HS-5 (cell line): ENCODE measurements at regions not wholly inside any gene's neighbourhood (a gene's known extent, or its start where the extent isn't known, plus 50 kb on each side); places are given as distances from the start of the nearest gene placed in this dataset.
"Not testable (repeated sequence)": the region's sequence is repeated elsewhere in the genome, so short reads cannot be mapped to it uniquely, and the experiment has no call there.

Source experiments
- DNase-seq: peaks from one replicate; pipeline ENCODE4 v3.0.0-alpha.2; 2012; ENCODE audit warnings: low read depth

GRCh38 chr1:170789063-170789462, 125.1 kb downstream of the PRRX1 start:
- no peak for DNase-seq

GRCh38 chr1:170790175-170790574, 126.2 kb downstream of the PRRX1 start:
- no peak for DNase-seq

GRCh38 chr1:170790651-170791071, 126.7 kb downstream of the PRRX1 start:
- DNase-seq: no peak

GRCh38 chr1:170791941-170792340, 128.0 kb downstream of the PRRX1 start:
- DNase-seq: no peak

- DNase-seq: no peak
These were observed 135.1 kb upstream of the MROH9 start for GRCh38 chr1:170800265-170800664.

- DNase-seq: no peak
These were observed 134.5 kb upstream of the MROH9 start for GRCh38 chr1:170800812-170801211.

- DNase-seq: no peak
These were observed 131.6 kb upstream of the MROH9 start for GRCh38 chr1:170803711-170804110.

GRCh38 chr1:170804419-170804818, 130.9 kb upstream of the MROH9 start:
- no peak for DNase-seq

- no peak for DNase-seq
These were observed 130.5 kb upstream of the MROH9 start for GRCh38 chr1:170804879-170805278.

GRCh38 chr1:170806961-170807360, 128.4 kb upstream of the MROH9 start:
- no peak for DNase-seq

GRCh38 chr1:170807432-170807831, 127.9 kb upstream of the MROH9 start:
- peak; percentile 72 for DNase-seq

- DNase-seq: no peak
These were observed 127.0 kb upstream of the MROH9 start for GRCh38 chr1:170808216-170808885.

- not testable (repeated sequence) for DNase-seq
These were observed 124.3 kb upstream of the MROH9 start for GRCh38 chr1:170811013-170811412.

- no peak for DNase-seq
These were observed 115.6 kb upstream of the MROH9 start for GRCh38 chr1:170819781-170820180.

- no peak for DNase-seq
These were observed 112.2 kb upstream of the MROH9 start for GRCh38 chr1:170823120-170823519.

GRCh38 chr1:170831276-170831675, 104.1 kb upstream of the MROH9 start:
- no peak for DNase-seq

- DNase-seq: peak; percentile 1
These were observed 99.2 kb upstream of the MROH9 start for GRCh38 chr1:170836141-170836540.

- no peak for DNase-seq
These were observed 95.0 kb upstream of the MROH9 start for GRCh38 chr1:170840371-170840770.

- DNase-seq: no peak
These were observed 82.0 kb upstream of the MROH9 start for GRCh38 chr1:170853302-170853701.

GRCh38 chr1:170853867-170854266, 81.5 kb upstream of the MROH9 start:
- no peak for DNase-seq

GRCh38 chr1:170854677-170855076, 80.7 kb upstream of the MROH9 start:
- no peak for DNase-seq

- DNase-seq: no peak
These were observed 78.9 kb upstream of the MROH9 start for GRCh38 chr1:170856455-170856854.

GRCh38 chr1:170857955-170858354, 77.4 kb upstream of the MROH9 start:
- no peak for DNase-seq

GRCh38 chr1:170863621-170864020, 71.7 kb upstream of the MROH9 start:
- DNase-seq: no peak
